GM19239 (cell line): ENCODE measurements at regions not wholly inside any gene's neighbourhood (a gene's known extent, or its start where the extent isn't known, plus 50 kb on each side); places are given as distances from the start of the nearest gene placed in this dataset.

Experiments used
- DNase-seq: peaks from one replicate; pipeline ENCODE4 v3.0.0; 2011; ENCODE audit warnings: low spot score; ENCODE audit not compliant: insufficient read length
- FAIRE-seq: peaks from 2 replicates; lab custom pipeline; 2011; peaks lifted over from hg19 to GRCh38; lab: Jason Lieb, UNC

GRCh38 chr4:71691416-71692073 is 92.3 kb downstream of the GC start:
- DNase-seq, result no peak
- no peak for FAIRE-seq

GRCh38 chr4:71689822-71690221 is 94.1 kb downstream of the GC start:
- DNase-seq, result no peak
- FAIRE-seq, result no peak

GRCh38 chr4:71687056-71687455 is 96.8 kb downstream of the GC start:
- FAIRE-seq (no peak), DNase-seq (no peak)

GRCh38 chr4:71685975-71686374 is 97.9 kb downstream of the GC start:
- FAIRE-seq (no peak), DNase-seq (no peak)

GRCh38 chr4:71683309-71683708 is 100.6 kb downstream of the GC start:
- FAIRE-seq, result no peak
- DNase-seq, result no peak

GRCh38 chr4:71680706-71681105 is 103.2 kb downstream of the GC start:
- DNase-seq, result no peak

GRCh38 chr4:71677568-71677967 is 106.3 kb downstream of the GC start:
- FAIRE-seq, result no peak
- no peak for DNase-seq

More at GRCh38 chr4:71680706-71681105, 103.2 kb downstream of the GC start:
- no peak for FAIRE-seq

GRCh38 chr4:71669291-71669690 is 114.6 kb downstream of the GC start:
- DNase-seq (no peak), FAIRE-seq (no peak)

- DNase-seq, result no peak
- no peak for FAIRE-seq
Observed at GRCh38 chr4:71665358-71665757, 118.5 kb downstream of the GC start.

GRCh38 chr4:71664366-71664765 is 119.5 kb downstream of the GC start:
- FAIRE-seq (no peak), DNase-seq (no peak)

- no peak for FAIRE-seq
- no peak for DNase-seq
Observed at GRCh38 chr4:71663780-71664179, 120.1 kb downstream of the GC start.

- DNase-seq (no peak), FAIRE-seq (peak; percentile 14)
Observed at GRCh38 chr4:71659979-71660378, 123.9 kb downstream of the GC start.

GRCh38 chr4:71648923-71649322 is 135.0 kb downstream of the GC start:
- FAIRE-seq (no peak), DNase-seq (no peak)

- FAIRE-seq, result no peak
- no peak for DNase-seq
Observed at GRCh38 chr4:71648448-71648847, 135.4 kb downstream of the GC start.

GRCh38 chr4:71639380-71639779 is 144.5 kb downstream of the GC start:
- FAIRE-seq (no peak), DNase-seq (no peak)

- DNase-seq, result no peak
- no peak for FAIRE-seq
Observed at GRCh38 chr4:71635139-71635748, 148.6 kb downstream of the GC start.

- DNase-seq (no peak), FAIRE-seq (no peak)
Observed at GRCh38 chr4:71634364-71634763, 149.5 kb downstream of the GC start.

- no peak for FAIRE-seq
- DNase-seq, result no peak
Observed at GRCh38 chr4:71630803-71631202, 153.1 kb downstream of the GC start.

- DNase-seq (no peak), FAIRE-seq (no peak)
Observed at GRCh38 chr4:71625005-71625404, 158.9 kb downstream of the GC start.
